ENCODE measurements at regions not wholly inside any gene's neighbourhood (a gene's known extent, or its start where the extent isn't known, plus 50 kb on each side); places are given as distances from the start of the nearest gene placed in this dataset.

DNA sequence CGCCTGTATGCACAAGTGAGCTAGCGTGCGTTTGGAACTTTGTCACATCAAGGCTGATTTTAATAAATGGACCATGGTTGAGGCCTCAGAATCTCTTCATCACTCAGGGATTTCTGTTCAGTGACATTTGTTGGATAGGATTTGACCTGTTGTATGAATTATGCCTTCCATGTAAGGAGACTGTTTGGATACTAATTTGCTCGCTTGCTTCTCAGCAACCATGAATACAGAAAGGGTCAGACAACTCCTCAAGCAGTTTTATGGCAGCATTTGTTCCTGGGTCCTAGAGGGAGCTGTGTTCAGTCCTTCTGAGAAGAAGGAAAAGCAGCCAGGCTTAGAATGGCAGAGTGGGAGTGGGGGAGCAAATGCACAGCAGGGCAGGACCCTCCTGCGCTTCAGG is 269.7 kb upstream of the LCORL start:
- in situ Hi-C loops (cut with HindIII; ENCODE audit: low pct_unique_long_range_greater_than_20kb, low sequenced_read_pairs) (no loop called here), intact Hi-C loops (cut with micrococcal nuclease; ENCODE audit: unreplicated experiment) (no loop called here)
- no TSS peak for BruUV-seq (replicated peaks)
- CTCF ChIA-PET: no interaction called here
- POLR2A ChIA-PET: no interaction called here
- ATAC-seq (no peak), DNase-seq (ENCODE audit: low read depth, low spot score) (no peak)
- Histone ChIP-seq H3K4me1 (ENCODE audit: control insufficient read depth, insufficient read depth, low read length) (no peaks in the 10 kb centered on the region), H3K9me3 (ENCODE audit: control insufficient read depth, insufficient read depth, low read depth, low read length) (no peaks in the 10 kb centered on the region), H3K27me3 (ENCODE audit: control insufficient read depth, insufficient read depth, low read length) (no peaks in the 10 kb centered on the region), H3K27ac (ENCODE audit: low read length) (no peak overlapping the region), H3K4me3 (ENCODE audit: low read depth in 2 of 2, low read length in 2 of 2) (no peak overlapping the region), H3K36me3 (ENCODE audit: control insufficient read depth, insufficient read depth, low read length) (no peaks in the 10 kb centered on the region)
- TF ChIP-seq, protein P1, sequence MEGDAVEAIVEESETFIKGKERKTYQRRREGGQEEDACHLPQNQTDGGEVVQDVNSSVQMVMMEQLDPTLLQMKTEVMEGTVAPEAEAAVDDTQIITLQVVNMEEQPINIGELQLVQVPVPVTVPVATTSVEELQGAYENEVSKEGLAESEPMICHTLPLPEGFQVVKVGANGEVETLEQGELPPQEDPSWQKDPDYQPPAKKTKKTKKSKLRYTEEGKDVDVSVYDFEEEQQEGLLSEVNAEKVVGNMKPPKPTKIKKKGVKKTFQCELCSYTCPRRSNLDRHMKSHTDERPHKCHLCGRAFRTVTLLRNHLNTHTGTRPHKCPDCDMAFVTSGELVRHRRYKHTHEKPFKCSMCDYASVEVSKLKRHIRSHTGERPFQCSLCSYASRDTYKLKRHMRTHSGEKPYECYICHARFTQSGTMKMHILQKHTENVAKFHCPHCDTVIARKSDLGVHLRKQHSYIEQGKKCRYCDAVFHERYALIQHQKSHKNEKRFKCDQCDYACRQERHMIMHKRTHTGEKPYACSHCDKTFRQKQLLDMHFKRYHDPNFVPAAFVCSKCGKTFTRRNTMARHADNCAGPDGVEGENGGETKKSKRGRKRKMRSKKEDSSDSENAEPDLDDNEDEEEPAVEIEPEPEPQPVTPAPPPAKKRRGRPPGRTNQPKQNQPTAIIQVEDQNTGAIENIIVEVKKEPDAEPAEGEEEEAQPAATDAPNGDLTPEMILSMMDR (IDR thresholded peaks at IDR 0.05): no peak
- no peak for TF ChIP-seq SIN3A (IDR thresholded peaks at IDR 0.05; ENCODE audit: borderline replicate concordance, insufficient read depth, low read depth, low read length)
- TF ChIP-seq REST (IDR thresholded peaks at IDR 0.05; ENCODE audit: insufficient read depth in 1 of 2, low read depth in 2 of 2, low read length in 1 of 2): no peak
- TF ChIP-seq POLR2AphosphoS5 (IDR thresholded peaks at IDR 0.05; ENCODE audit: low read depth, low read length): no peak
- TF ChIP-seq TCF7L2 (IDR thresholded peaks at IDR 0.05; ENCODE audit: low read depth, low read length): no peak

DNA sequence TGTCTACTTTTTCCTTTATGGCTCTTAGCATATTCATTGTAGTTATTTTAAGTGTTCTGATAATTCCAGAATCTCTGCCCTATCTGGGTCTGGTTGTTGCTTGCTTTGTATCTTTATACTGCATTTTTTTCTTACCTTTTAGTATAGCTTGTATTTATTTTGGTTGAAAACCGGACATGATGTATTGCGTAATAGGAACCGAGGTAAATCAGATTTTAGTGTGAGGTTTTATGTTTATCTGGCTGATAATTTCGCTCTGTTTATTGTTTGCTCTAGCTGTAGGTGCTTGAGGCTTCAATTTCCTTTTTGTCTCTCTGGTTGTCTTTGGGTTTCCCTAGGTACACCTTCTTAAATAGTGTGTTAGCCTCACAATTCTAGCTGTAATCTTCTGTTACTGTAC is 263.8 kb upstream of the LCORL start:
- CTCF ChIA-PET: no interaction called here
- Histone ChIP-seq H3K9me3 (ENCODE audit: control insufficient read depth, insufficient read depth, low read depth, low read length) (no peaks in the 10 kb centered on the region), H3K27me3 (ENCODE audit: control insufficient read depth, insufficient read depth, low read length) (no peaks in the 10 kb centered on the region), H3K27ac (ENCODE audit: low read length) (no peak overlapping the region), H3K36me3 (ENCODE audit: control insufficient read depth, insufficient read depth, low read length) (no peaks in the 10 kb centered on the region), H3K4me3 (ENCODE audit: low read depth in 2 of 2, low read length in 2 of 2) (no peak overlapping the region), H3K4me1 (ENCODE audit: control insufficient read depth, insufficient read depth, low read length) (no peaks in the 10 kb centered on the region)
- in situ Hi-C loops (cut with HindIII; ENCODE audit: low pct_unique_long_range_greater_than_20kb, low sequenced_read_pairs): no loop called here
- TF ChIP-seq, protein P1 (IDR thresholded peaks at IDR 0.05): no peak
- TF ChIP-seq POLR2AphosphoS5 (IDR thresholded peaks at IDR 0.05; ENCODE audit: low read depth, low read length) (no peak), SIN3A (IDR thresholded peaks at IDR 0.05; ENCODE audit: borderline replicate concordance, insufficient read depth, low read depth, low read length) (no peak), REST (IDR thresholded peaks at IDR 0.05; ENCODE audit: insufficient read depth in 1 of 2, low read depth in 2 of 2, low read length in 1 of 2) (no peak), TCF7L2 (IDR thresholded peaks at IDR 0.05; ENCODE audit: low read depth, low read length) (no peak)
- no TSS peak for BruUV-seq (replicated peaks)
- DNase-seq (ENCODE audit: low read depth, low spot score) (no peak), ATAC-seq (no peak)
- POLR2A ChIA-PET: no interaction called here
- intact Hi-C loops (cut with micrococcal nuclease; ENCODE audit: unreplicated experiment): no loop called here

All from Panc1 (cell line).